IMR-90 (cell line): ENCODE measurements at regions not wholly inside any gene's neighbourhood (a gene's known extent, or its start where the extent isn't known, plus 50 kb on each side); places are given as distances from the start of the nearest gene placed in this dataset.

Experiments
- ATAC-seq: fragments of 200-7000 bp; cut with Tn5 transposase; 2 replicates; pipeline ENCODE4 v1.9.1; 2020; ENCODE audit warnings: low read depth, mild to moderate bottlenecking, moderate library complexity
- BruUV-seq: library from RNA; stranded (reverse); fragments of 400-500 nt; replicated peaks from 2 replicates; lab custom pipeline; 2021; lab: Mats Ljungman, UMichigan
- CTCF ChIA-PET: fragments of 300-600 bp; formaldehyde crosslinking; extraction: SDS; loops from one replicate; lab custom pipeline; 2021; ENCODE audit warnings: antibody characterized with exemption; lab: Yijun Ruan, JAX
- POLR2A ChIA-PET: fragments of 300-600 bp; sonication (Branson Sonifier 250); formaldehyde crosslinking; loops from one replicate; lab custom pipeline; 2022; ENCODE audit warnings: antibody characterized with exemption; ENCODE audit not compliant: unreplicated experiment; lab: Charles Lee
- DNase-seq: peaks from one replicate; pipeline ENCODE4 v3.0.0; 2013
- H2AFZ ChIP-seq: replicated peaks from 2 replicates; pipeline ENCODE3; 2013; ENCODE audit warnings: low read length, mild to moderate bottlenecking; ENCODE audit not compliant: poor library complexity
- H2AK5ac ChIP-seq: 2 replicates; pipeline ENCODE4 v1.6.1; 2013; ENCODE audit warnings: low read depth, low read length, inconsistent platforms
- H2AK9ac ChIP-seq: replicated peaks from 2 replicates; pipeline ENCODE3; 2013; ENCODE audit warnings: mild to moderate bottlenecking, low read depth, low read length, moderate library complexity; ENCODE audit not compliant: poor library complexity
- H2BK120ac ChIP-seq: 2 replicates; pipeline ENCODE4 v1.6.1; 2013; ENCODE audit warnings: low read depth, low read length, inconsistent platforms
- H2BK15ac ChIP-seq: 3 replicates; pipeline ENCODE4 v1.6.1; 2013; ENCODE audit warnings: low read depth, low read length, inconsistent platforms
- H2BK20ac ChIP-seq: 2 replicates; pipeline ENCODE4 v1.6.1; 2013; ENCODE audit warnings: low read depth, mild to moderate bottlenecking, inconsistent platforms, low read length, moderate library complexity
- H2BK5ac ChIP-seq: 2 replicates; pipeline ENCODE4 v1.6.1; 2013; ENCODE audit warnings: mild to moderate bottlenecking, low read depth, low read length, inconsistent platforms; ENCODE audit not compliant: poor library complexity, severe bottlenecking
- H3K14ac ChIP-seq: replicated peaks from 2 replicates; pipeline ENCODE4 v1.6.1; 2013; ENCODE audit warnings: low read depth, low read length, inconsistent platforms
- H3K18ac ChIP-seq: 2 replicates; pipeline ENCODE4 v1.6.1; 2013; ENCODE audit warnings: low read depth, low read length, control low read depth
- H3K23ac ChIP-seq: 2 replicates; pipeline ENCODE4 v1.6.1; 2013; ENCODE audit warnings: low read depth, low read length, inconsistent platforms
- H3K27ac ChIP-seq: 2 replicates; pipeline ENCODE4 v1.5.1; 2013; ENCODE audit warnings: mild to moderate bottlenecking, control low read depth, low read length; ENCODE audit not compliant: insufficient read depth
- H3K27me3 ChIP-seq: 2 replicates; pipeline ENCODE4 v1.6.1; 2013; ENCODE audit warnings: low read length; ENCODE audit not compliant: control insufficient read depth, insufficient read depth
- H3K36me3 ChIP-seq: 2 replicates; pipeline ENCODE4 v1.6.1; 2013; ENCODE audit warnings: low read length, mixed read lengths; ENCODE audit not compliant: control insufficient read depth, insufficient read depth
- H3K4ac ChIP-seq: 2 replicates; pipeline ENCODE4 v1.6.1; 2013; ENCODE audit warnings: low read depth, low read length, inconsistent platforms
- H3K4me1 ChIP-seq: 2 replicates; pipeline ENCODE4 v1.6.1; 2013; ENCODE audit warnings: low read length, mixed read lengths; ENCODE audit not compliant: control insufficient read depth, insufficient read depth
- H3K4me2 ChIP-seq: 2 replicates; pipeline ENCODE4 v1.6.1; 2013; ENCODE audit warnings: low read depth, mild to moderate bottlenecking, control low read depth, low read length, moderate library complexity
- H3K4me3 ChIP-seq: 2 replicates; pipeline ENCODE4 v1.5.1; 2013; ENCODE audit warnings: low read depth, mild to moderate bottlenecking, control low read depth, low read length, moderate library complexity; ENCODE audit not compliant: insufficient read depth
- H3K56ac ChIP-seq: 2 replicates; pipeline ENCODE4 v1.6.1; 2013; ENCODE audit warnings: low read length, inconsistent platforms; ENCODE audit not compliant: insufficient read depth; ENCODE audit errors: extremely low read depth
- H3K79me1 ChIP-seq, 2 experiments: 2 replicates each; pipeline ENCODE4 v1.6.1; 2013; ENCODE audit warnings: low read length in 2 of 2, inconsistent platforms in 1 of 2, low read depth in 1 of 2
- H3K9ac ChIP-seq: 2 replicates; pipeline ENCODE4 v1.6.1; 2013; ENCODE audit warnings: low read depth, low read length, control low read depth
- H3K9me1 ChIP-seq: 2 replicates; pipeline ENCODE4 v1.6.1; 2013; ENCODE audit warnings: low read length, inconsistent platforms; ENCODE audit not compliant: insufficient read depth
- H3K9me3 ChIP-seq: 2 replicates; pipeline ENCODE4 v1.6.1; 2013; ENCODE audit warnings: low read length; ENCODE audit not compliant: control insufficient read depth, insufficient read depth
- H4K20me1 ChIP-seq: 2 replicates; pipeline ENCODE4 v1.6.1; 2013; ENCODE audit warnings: low read length, inconsistent platforms; ENCODE audit not compliant: insufficient read depth
- H4K5ac ChIP-seq: 2 replicates; pipeline ENCODE4 v1.6.1; 2013; ENCODE audit warnings: mild to moderate bottlenecking, low read depth, low read length, control low read depth
- H4K8ac ChIP-seq, 2 experiments: 2 replicates each; pipeline ENCODE4 v1.6.1; 2013; ENCODE audit warnings: low read depth in 2 of 2, low read length in 2 of 2, control low read depth in 1 of 2, inconsistent platforms in 1 of 2
- H4K91ac ChIP-seq: 2 replicates; pipeline ENCODE4 v1.6.1; 2013; ENCODE audit warnings: low read depth, low read length, inconsistent platforms; ENCODE audit not compliant: insufficient read depth
- BHLHE40 ChIP-seq: fragments of 150-350 bp; IDR thresholded peaks from 2 replicates; pipeline ENCODE4 v1.6.1; 2016; ENCODE audit warnings: mild to moderate bottlenecking, low read depth, low read length
- CEBPB ChIP-seq: IDR thresholded peaks from 2 replicates; pipeline ENCODE4 v1.6.1; 2012; ENCODE audit warnings: low read depth, low read length, improper control_type of control experiment
- CHD1 ChIP-seq: IDR thresholded peaks from 2 replicates; pipeline ENCODE4 v1.6.1; 2012; ENCODE audit warnings: low read depth, low read length, improper control_type of control experiment
- ELK1 ChIP-seq: fragments of 150-350 bp; IDR thresholded peaks from 2 replicates; pipeline ENCODE4 v1.6.1; 2016; ENCODE audit warnings: low read depth, mild to moderate bottlenecking, low read length, moderate library complexity, borderline replicate concordance
- FOS ChIP-seq: fragments of 150-350 bp; IDR thresholded peaks from 2 replicates; pipeline ENCODE4 v1.6.1; 2016; ENCODE audit warnings: low read depth, low read length
- MAFK ChIP-seq: IDR thresholded peaks from 2 replicates; pipeline ENCODE4 v1.6.1; 2012; ENCODE audit warnings: low read depth, low read length, improper control_type of control experiment
- MAZ ChIP-seq: IDR thresholded peaks from 2 replicates; pipeline ENCODE4 v1.6.1; 2012; ENCODE audit warnings: low read depth, mild to moderate bottlenecking, low read length, improper control_type of control experiment, moderate library complexity, borderline replicate concordance
- MXI1 ChIP-seq: IDR thresholded peaks from 2 replicates; pipeline ENCODE4 v1.6.1; 2012; ENCODE audit warnings: low read depth, mild to moderate bottlenecking, low read length, moderate library complexity, borderline replicate concordance
- NFE2L2 ChIP-seq: fragments of 150-350 bp; IDR thresholded peaks from 2 replicates; pipeline ENCODE4 v1.6.1; 2016; ENCODE audit warnings: low read depth, mild to moderate bottlenecking, low read length
- POLR2A ChIP-seq: IDR thresholded peaks from 2 replicates; pipeline ENCODE4 v1.6.1; 2012; ENCODE audit warnings: mild to moderate bottlenecking, low read depth, low read length
- RAD21 ChIP-seq: IDR thresholded peaks from 2 replicates; pipeline ENCODE4 v1.6.1; 2012; ENCODE audit warnings: low read length, improper control_type of control experiment
- RCOR1 ChIP-seq: IDR thresholded peaks from 2 replicates; pipeline ENCODE4 v1.6.1; 2012; ENCODE audit warnings: mild to moderate bottlenecking, low read length, improper control_type of control experiment; ENCODE audit not compliant: insufficient replicate concordance
- RFX5 ChIP-seq: IDR thresholded peaks from 2 replicates; pipeline ENCODE4 v1.8.0; 2012; ENCODE audit warnings: low read depth, mild to moderate bottlenecking, low read length, moderate library complexity
- SMC3 ChIP-seq: fragments of 150-350 bp; IDR thresholded peaks from 2 replicates; pipeline ENCODE4 v1.6.1; 2016; ENCODE audit warnings: low read depth, mild to moderate bottlenecking, antibody characterized with exemption, low read length, moderate library complexity
- USF2 ChIP-seq: fragments of 150-350 bp; IDR thresholded peaks from 2 replicates; pipeline ENCODE4 v1.6.1; 2017; ENCODE audit warnings: mild to moderate bottlenecking, antibody characterized with exemption, low read length, low read depth
- dilution Hi-C: fragments of 300-500 bp; cut with HindIII; formaldehyde crosslinking; loops from one replicate; pipeline ENCODE4 v1.14.3; 2018; ENCODE audit warnings: low sequenced_read_pairs; ENCODE audit not compliant: unreplicated experiment
- in situ Hi-C: fragments of 300-500 bp; cut with MboI; formaldehyde crosslinking; loops from 3 replicates; pipeline ENCODE4 v1.14.3; 2019; ENCODE audit warnings: low sequenced_read_pairs, inconsistent platforms, mixed read lengths
- intact Hi-C: fragments of 100-400 bp; cut with micrococcal nuclease; formaldehyde crosslinking; loops from 2 replicates; pipeline ENCODE4 v1.10.0; 2022

GRCh38 chr2:12941203-12941602 lies 224.5 kb downstream of the TRIB2 start:
- no peak overlapping the region for H3K27ac ChIP-seq
- H3K56ac ChIP-seq: no peak overlapping the region
- no peaks in the 10 kb centered on the region; the same call in 1 of the 2 replicates for H3K9me3 ChIP-seq
- H4K5ac ChIP-seq: no peak overlapping the region
- no peak overlapping the region for H2BK20ac ChIP-seq
- no peak overlapping the region for H2BK15ac ChIP-seq
- dilution Hi-C loops (no loop called here), intact Hi-C loops (no loop called here), in situ Hi-C loops (no loop called here)
- no peak overlapping the region for H3K14ac ChIP-seq
- no peak for ATAC-seq
- no peak overlapping the region for H3K18ac ChIP-seq
- H3K4ac ChIP-seq: no peak overlapping the region
- no peaks in the 10 kb centered on the region for H3K9me1 ChIP-seq
- no peaks in the 10 kb centered on the region for H4K20me1 ChIP-seq
- no peak overlapping the region for H4K91ac ChIP-seq
- ChIA-PET CTCF (no interaction called here), POLR2A (no interaction called here)
- H2AFZ ChIP-seq: no peak overlapping the region
- H2AK5ac ChIP-seq: no peak overlapping the region
- H2BK120ac ChIP-seq: no peak overlapping the region
- no peaks in the 10 kb centered on the region for H3K27me3 ChIP-seq
- TF ChIP-seq CHD1 (no peak), SMC3 (no peak), RAD21 (no peak), POLR2A (no peak), RCOR1 (no peak), ELK1 (no peak), CEBPB (no peak), USF2 (no peak), MXI1 (no peak), MAFK (no peak), NFE2L2 (no peak), BHLHE40 (no peak), RFX5 (no peak), MAZ (no peak), FOS (no peak)
- no peaks in the 10 kb centered on the region for H3K79me1 ChIP-seq
- H3K4me2 ChIP-seq: no peak overlapping the region
- no peaks in the 10 kb centered on the region for H3K36me3 ChIP-seq
- H3K9ac ChIP-seq: no peak overlapping the region
- no peak overlapping the region for H2BK5ac ChIP-seq
- H3K4me1 ChIP-seq: no peaks in the 10 kb centered on the region
- no peak for DNase-seq
- H4K8ac ChIP-seq: no peak overlapping the region
- no TSS peak for BruUV-seq
- no peak overlapping the region for H3K4me3 ChIP-seq
- no peak overlapping the region for H2AK9ac ChIP-seq
- no peak overlapping the region for H3K23ac ChIP-seq
